ENCODE measurements at regions not wholly inside any gene's neighbourhood (a gene's known extent, or its start where the extent isn't known, plus 50 kb on each side); places are given as distances from the start of the nearest gene placed in this dataset.

GRCh38 chrX:44422631-44423030 is 79.2 kb upstream of the EFHC2 start:
- TF ChIP-seq POLR2A (IDR thresholded peaks at IDR 0.05) (no peak), CTCF (IDR thresholded peaks at IDR 0.05) (no peak)

Data from body of pancreas (tissue), 4 donors.